Mesenchymal stem cell (in vitro differentiated cells and primary cell): ENCODE measurements at regions not wholly inside any gene's neighbourhood (a gene's known extent, or its start where the extent isn't known, plus 50 kb on each side); places are given as distances from the start of the nearest gene placed in this dataset.

ENCODE experiments used
- DNase-seq: peaks from one replicate; pipeline ENCODE4 v3.0.0-alpha.2; 2013
- H2AFZ ChIP-seq: one replicate; pipeline ENCODE4 v1.6.1; 2013; ENCODE audit warnings: low read depth, mild to moderate bottlenecking, control low read depth, inconsistent platforms, low read length, moderate library complexity
- H2AK5ac ChIP-seq: 2 replicates; pipeline ENCODE4 v1.6.1; 2013; ENCODE audit warnings: low read length, moderate library complexity, mild to moderate bottlenecking, inconsistent platforms; ENCODE audit not compliant: severe bottlenecking
- H2BK120ac ChIP-seq: one replicate; pipeline ENCODE4 v1.6.1; 2013; ENCODE audit warnings: low read depth, mild to moderate bottlenecking, inconsistent platforms, low read length, moderate library complexity
- H2BK12ac ChIP-seq, 2 experiments: one replicate each; pipeline ENCODE4 v1.6.1; 2013; ENCODE audit warnings: inconsistent platforms in 2 of 2, low read length in 2 of 2, mild to moderate bottlenecking in 2 of 2, moderate library complexity in 2 of 2, control low read depth in 1 of 2
- H2BK15ac ChIP-seq: one replicate; pipeline ENCODE4 v1.6.1; 2013; ENCODE audit warnings: mild to moderate bottlenecking, low read depth, inconsistent platforms; ENCODE audit not compliant: poor library complexity, severe bottlenecking
- H2BK5ac ChIP-seq: 2 replicates; pipeline ENCODE4 v1.6.1; 2013; ENCODE audit warnings: low read depth, mild to moderate bottlenecking, low read length, control low read depth, inconsistent platforms; ENCODE audit not compliant: poor library complexity, severe bottlenecking
- H3K14ac ChIP-seq, 2 experiments: one replicate each; pipeline ENCODE4 v1.6.1; 2013; ENCODE audit warnings: inconsistent platforms in 2 of 2, low read length in 2 of 2, control low read depth in 1 of 2, mild to moderate bottlenecking in 1 of 2, moderate library complexity in 1 of 2
- H3K18ac ChIP-seq, 2 experiments: one replicate each; pipeline ENCODE4 v1.6.1; 2013; ENCODE audit warnings: inconsistent platforms in 2 of 2, low read length in 2 of 2, control low read depth in 1 of 2, low read depth in 1 of 2, mild to moderate bottlenecking in 1 of 2
- H3K23ac ChIP-seq, 2 experiments: one replicate each; pipeline ENCODE4 v1.6.1; 2013; ENCODE audit warnings: inconsistent platforms in 2 of 2, low read length in 2 of 2, mild to moderate bottlenecking in 2 of 2, moderate library complexity in 2 of 2, control low read depth in 1 of 2
- H3K27ac ChIP-seq: 2 replicates; pipeline ENCODE4 v1.5.1; 2013; ENCODE audit warnings: mild to moderate bottlenecking, moderate library complexity, low read length, control low read depth, inconsistent platforms; ENCODE audit not compliant: poor library complexity, severe bottlenecking
- H3K27me3 ChIP-seq, 2 experiments: 2 replicates each; pipeline versions ENCODE4 v1.6.1 to v1.7.0; 2013; ENCODE audit warnings: low read length in 2 of 2, mild to moderate bottlenecking in 2 of 2, moderate library complexity in 2 of 2, control low read depth in 1 of 2, inconsistent platforms in 1 of 2; ENCODE audit not compliant: control insufficient read depth in 1 of 2, insufficient read depth in 1 of 2
- H3K36me3 ChIP-seq, 2 experiments: 2 replicates each; pipeline versions ENCODE4 v1.6.1 to v1.7.0; 2013; ENCODE audit warnings: low read length in 2 of 2, control low read depth in 1 of 2, inconsistent platforms in 1 of 2, low read depth in 1 of 2, mild to moderate bottlenecking in 1 of 2; ENCODE audit not compliant: insufficient read depth in 2 of 2, control insufficient read depth in 1 of 2
- H3K4ac ChIP-seq, 2 experiments: one replicate each; pipeline ENCODE4 v1.6.1; 2013; ENCODE audit warnings: inconsistent platforms in 2 of 2, low read length in 2 of 2, mild to moderate bottlenecking in 2 of 2, moderate library complexity in 2 of 2, control low read depth in 1 of 2, low read depth in 1 of 2
- H3K4me1 ChIP-seq: 2 replicates; pipeline ENCODE4 v1.6.1; 2013; ENCODE audit warnings: low read depth, low read length, control low read depth; ENCODE audit not compliant: control insufficient read depth, insufficient read depth
- H3K4me2 ChIP-seq: 2 replicates; pipeline ENCODE4 v1.6.1; 2013; ENCODE audit warnings: low read length, mild to moderate bottlenecking, inconsistent platforms; ENCODE audit not compliant: poor library complexity, severe bottlenecking
- H3K4me3 ChIP-seq, 2 experiments: 2 replicates each; pipeline versions ENCODE4 v1.5.1 to v1.7.0; 2013; ENCODE audit warnings: low read length in 2 of 2, mild to moderate bottlenecking in 2 of 2, control low read depth in 1 of 2, low read depth in 1 of 2; ENCODE audit not compliant: insufficient read depth in 1 of 2
- H3K79me1 ChIP-seq: replicated peaks from 2 replicates; pipeline ENCODE4 v1.6.1; 2013; ENCODE audit warnings: mild to moderate bottlenecking, control low read depth, low read length, inconsistent platforms; ENCODE audit not compliant: poor library complexity, severe bottlenecking
- H3K9ac ChIP-seq: 2 replicates; pipeline ENCODE4 v1.7.0; 2013; ENCODE audit warnings: mild to moderate bottlenecking, low read length, moderate library complexity
- H3K9me3 ChIP-seq: 2 replicates; pipeline ENCODE4 v1.7.0; 2013; ENCODE audit warnings: mild to moderate bottlenecking, low read length; ENCODE audit not compliant: control insufficient read depth
- H4K8ac ChIP-seq: one replicate; pipeline ENCODE4 v1.6.1; 2013; ENCODE audit warnings: inconsistent platforms, mild to moderate bottlenecking, low read length, moderate library complexity
- H4K91ac ChIP-seq: one replicate; pipeline ENCODE4 v1.6.1; 2013; ENCODE audit warnings: mild to moderate bottlenecking, low read length, inconsistent platforms
- WGBS: methylation state at CpG from one replicate; pipeline ENCODE4 v1.1.7; 2013; ENCODE audit warnings: mixed read lengths; 5-methylcytosine and 5-hydroxymethylcytosine counted together

DNA sequence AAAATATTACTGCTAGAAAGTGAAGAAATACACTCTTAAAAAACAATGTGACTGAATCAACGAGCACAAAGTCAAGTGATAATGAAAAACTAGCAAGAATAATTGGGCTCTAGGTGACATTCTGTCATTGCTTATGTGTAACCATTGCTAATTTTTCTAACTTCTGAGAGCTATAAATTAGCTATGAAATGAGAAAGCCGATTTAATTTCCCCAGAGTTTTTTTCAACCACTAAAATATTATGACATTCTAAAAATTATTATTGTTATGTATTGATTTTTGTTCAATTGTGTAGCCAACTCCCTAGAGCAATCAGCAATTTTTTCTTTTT, 458.6 kb upstream of the ATXN8OS start:
- no peak overlapping the region for H2BK12ac ChIP-seq
- no peak overlapping the region for H2AFZ ChIP-seq
- no peak overlapping the region for H3K4me2 ChIP-seq
- H2BK15ac ChIP-seq, result no peak overlapping the region
- DNase-seq, result no peak
- H2BK5ac ChIP-seq, result no peak overlapping the region
- H3K14ac ChIP-seq, result no peak overlapping the region
- no peak overlapping the region for H3K23ac ChIP-seq
- no peak overlapping the region for H3K4ac ChIP-seq
- no peak overlapping the region for H4K91ac ChIP-seq
- no peaks in the 10 kb centered on the region for H3K79me1 ChIP-seq
- no peak overlapping the region for H3K27ac ChIP-seq
- H3K18ac ChIP-seq, result no peak overlapping the region
- H2AK5ac ChIP-seq, result no peak overlapping the region
- peaks cover 4% of the 10 kb centered on the region for H3K9me3 ChIP-seq
- no CpG with 5 or more reads among the region's 2 CpGs for WGBS
- H3K36me3 ChIP-seq, result no peaks in the 10 kb centered on the region
- H3K4me1 ChIP-seq, result no peaks in the 10 kb centered on the region
- H4K8ac ChIP-seq, result no peak overlapping the region
- H3K27me3 ChIP-seq, result no peaks in the 10 kb centered on the region
- H3K9ac ChIP-seq, result no peak overlapping the region
- no peak overlapping the region for H3K4me3 ChIP-seq
- no peak overlapping the region for H2BK120ac ChIP-seq

GRCh38 chr13:69648340-69649062, 459.1 kb upstream of the ATXN8OS start:
- Histone ChIP-seq H3K4me2 (no peak overlapping the region), H3K23ac (no peak overlapping the region), H3K27ac (no peak overlapping the region), H2BK15ac (no peak overlapping the region), H3K4me3 (no peak overlapping the region), H3K9me3 (peaks cover 4% of the 10 kb centered on the region), H2AK5ac (no peak overlapping the region), H3K18ac (no peak overlapping the region), H2BK120ac (no peak overlapping the region), H3K36me3 (no peaks in the 10 kb centered on the region), H3K14ac (no peak overlapping the region), H4K8ac (no peak overlapping the region), H4K91ac (no peak overlapping the region), H3K4me1 (no peaks in the 10 kb centered on the region), H2BK5ac (no peak overlapping the region), H3K79me1 (no peaks in the 10 kb centered on the region), H2BK12ac (no peak overlapping the region), H3K4ac (no peak overlapping the region), H3K27me3 (no peaks in the 10 kb centered on the region), H3K9ac (no peak overlapping the region), H2AFZ (no peak overlapping the region)
- no peak for DNase-seq
- WGBS, result 100% methylated on average over 2 of the region's 3 CpGs

- Histone ChIP-seq H3K36me3 (no peaks in the 10 kb centered on the region), H3K4me2 (no peak overlapping the region), H3K23ac (no peak overlapping the region), H3K27me3 (no peaks in the 10 kb centered on the region), H3K79me1 (no peaks in the 10 kb centered on the region), H3K9ac (no peak overlapping the region), H2BK12ac (no peak overlapping the region), H2AK5ac (no peak overlapping the region), H3K27ac (no peak overlapping the region), H3K14ac (no peak overlapping the region), H4K8ac (no peak overlapping the region), H2BK15ac (no peak overlapping the region), H4K91ac (no peak overlapping the region), H3K4ac (no peak overlapping the region), H3K4me1 (no peaks in the 10 kb centered on the region), H2BK120ac (no peak overlapping the region), H3K4me3 (no peak overlapping the region), H2AFZ (no peak overlapping the region), H3K18ac (no peak overlapping the region), H3K9me3 (peaks cover 7% of the 10 kb centered on the region), H2BK5ac (no peak overlapping the region)
- no peak for DNase-seq
These were observed 463.2 kb upstream of the ATXN8OS start for GRCh38 chr13:69644447-69644846.

- Histone ChIP-seq H2BK15ac (no peak overlapping the region), H3K4me1 (no peaks in the 10 kb centered on the region), H3K23ac (no peak overlapping the region), H2AFZ (no peak overlapping the region), H4K91ac (no peak overlapping the region), H3K27me3 (no peaks in the 10 kb centered on the region), H3K9ac (no peak overlapping the region), H3K9me3 (peaks cover 12% of the 10 kb centered on the region), H2BK5ac (no peak overlapping the region), H3K14ac (no peak overlapping the region), H3K18ac (no peak overlapping the region), H3K4me2 (no peak overlapping the region), H2BK12ac (no peak overlapping the region), H4K8ac (no peak overlapping the region), H3K4ac (no peak overlapping the region), H3K36me3 (no peaks in the 10 kb centered on the region), H3K79me1 (no peaks in the 10 kb centered on the region), H2BK120ac (no peak overlapping the region), H3K4me3 (no peak overlapping the region), H3K27ac (no peak overlapping the region), H2AK5ac (no peak overlapping the region)
- no peak for DNase-seq
These were observed 465.9 kb upstream of the ATXN8OS start for GRCh38 chr13:69641773-69642172.
